Heart right ventricle (tissue), 16 donors: ENCODE measurements at regions not wholly inside any gene's neighbourhood (a gene's known extent, or its start where the extent isn't known, plus 50 kb on each side); places are given as distances from the start of the nearest gene placed in this dataset.
"Not testable (repeated sequence)": the region's sequence is repeated elsewhere in the genome, so short reads cannot be mapped to it uniquely, and the experiment has no call there.

Source experiments
- ATAC-seq, 8 donors: fragments of 200-7000 bp; cut with Tn5 transposase; one replicate each; pipeline ENCODE4 v1.9.1; 2020; ENCODE audit warnings: mild to moderate bottlenecking in 8 of 8, moderate library complexity in 8 of 8, moderate number of reproducible peaks in 1 of 8
- DNase-seq, 2 donors: peaks; one replicate each; pipeline ENCODE4 v3.0.0-alpha.2; 2020
- H3K27ac ChIP-seq, 10 donors: fragments of 200-600 bp; sonication (generic) in 2 of 10; one replicate each; pipeline versions ENCODE4 v1.5.0 to v1.8.0; 2020 to 2022; ENCODE audit warnings: mild to moderate bottlenecking in 3 of 10
- H3K27me3 ChIP-seq, 7 donors: fragments of 200-600 bp; one replicate each; pipeline ENCODE4 v1.8.0; 2021 to 2022; ENCODE audit warnings: mild to moderate bottlenecking in 2 of 7
- H3K36me3 ChIP-seq, 9 donors: fragments of 200-600 bp; sonication (generic) in 1 of 9; one replicate each; pipeline versions ENCODE4 v1.5.0 to v1.8.0; 2020 to 2022; ENCODE audit warnings: mild to moderate bottlenecking in 2 of 9
- H3K4me1 ChIP-seq, 9 donors: fragments of 200-600 bp; sonication (generic) in 1 of 9; one replicate each; pipeline versions ENCODE4 v1.5.0 to v1.8.0; 2020 to 2022; ENCODE audit warnings: mild to moderate bottlenecking in 4 of 9
- H3K4me3 ChIP-seq, 10 donors: fragments of 200-600 bp; sonication (generic) in 2 of 10; one replicate each; pipeline versions ENCODE4 v1.5.0 to v1.8.0; 2020 to 2022; ENCODE audit warnings: mild to moderate bottlenecking in 7 of 10, moderate library complexity in 2 of 10
- H3K9me3 ChIP-seq, 11 donors: fragments of 200-600 bp in 10 of 11; sonication (generic) in 2 of 11; one replicate each; pipeline versions ENCODE4 v1.5.0 to v1.8.0; 2013 to 2022; ENCODE audit warnings: mild to moderate bottlenecking in 2 of 11, control low read depth in 1 of 11, moderate library complexity in 1 of 11
- CTCF ChIP-seq, 9 donors: fragments of 200-600 bp; sonication (generic) in 2 of 9; IDR thresholded peaks; one replicate each; pipeline versions ENCODE4 v1.5.0 to v1.8.0; 2021 to 2022; ENCODE audit warnings: antibody characterized with exemption in 9 of 9, mild to moderate bottlenecking in 5 of 9, moderate library complexity in 1 of 9
- WGBS, 2 donors: extraction: QIAGEN DNeasy Blood & Tissue Kit; methylation state at CpG; one replicate each; pipeline ENCODE4 v1.1.7; 2013; ENCODE audit warnings: inconsistent platforms in 1 of 2; 5-methylcytosine and 5-hydroxymethylcytosine counted together
- intact Hi-C, 10 donors: fragments of 100-400 bp; cut with DNase I; formaldehyde crosslinking; loops; one replicate each; pipeline versions ENCODE4 v1.11.1 to v1.14.2; 2022
- donor health status: Arrhythmogenic right ventricular cardiomyopathy.
- donor health status: ischemic (EF 13 %, LVEDD 7.1; RV severe dilation, severe dysfunction).
- donor health status: healthy with polysubstance abuse.
- donor health status: DM: no; HTN: yes; CAD: no.
- donor health status: DM: no; HTN: no; CAD: no.
- donor health status: ischemic (EF 25% LVEDD 6.9; RV normal size, moderate dysfunction).
- donor health status: ischemic (EF 25% LVEDD 5.7; RV mildly dilated, moderate dysfunction).
- donor health status: healthy.
- donor health status: DM: yes; HTN: yes; CAD: no.
- donor health status: Ischemic cardiomyopathy.
- donor health status: ischemic (EF 35%, LVEDD 5.7; RV mildly dilated, moderate dysfunction).
- donor health status: nonischemic (EF 11% LVEDD 7.7; RV severe dilation, severe dysfunction).
- donor health status: DM: yes; HTN: yes; CAD: no.
- donor health status: PGD.
- donor health status: ischemic (EF 29% LVEDD 5.4; RV normal size, mild dysfunction).
- donor health status: nonischemic (EF 23%, LVEDD 6.1; RV moderate dilation, normal function).

- no peak for DNase-seq
- WGBS, 2 donors, result 88 to 93% methylated on average over 4 of the region's 4 CpGs
- H3K27ac ChIP-seq, result no peak overlapping the region
These were observed 118.5 kb upstream of the HSFY2 start for GRCh38 chrY:18891994-18892393.

DNA sequence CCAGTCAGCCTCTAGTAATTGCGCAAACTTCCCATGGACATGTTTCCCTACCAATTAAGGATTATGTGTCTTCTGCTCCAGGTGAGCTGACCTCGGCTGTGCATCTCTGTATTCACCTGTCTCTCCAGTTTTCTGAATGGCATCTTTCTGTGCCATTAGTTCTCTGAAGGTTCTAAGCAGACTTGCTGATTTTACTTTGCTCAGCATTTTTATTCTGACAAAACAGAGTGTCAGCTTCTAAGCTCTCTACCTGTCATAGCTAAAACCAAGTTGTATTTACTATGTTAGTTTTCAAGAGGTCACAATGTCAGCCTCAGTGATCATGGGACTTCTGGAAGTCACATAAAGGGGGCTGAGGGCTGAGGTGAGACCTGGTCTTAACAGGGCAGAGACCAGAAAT, 116.0 kb upstream of the HSFY2 start:
- DNase-seq (no peak), ATAC-seq (no peak)
- intact Hi-C loops, result no loop called here
- 93 to 95% methylated on average over 2 of the region's 2 CpGs for WGBS, 2 donors
- Histone ChIP-seq H3K4me3 (no peak overlapping the region), H3K27ac (no peak overlapping the region), H3K4me1 (no peaks in the 10 kb centered on the region), H3K9me3 (peaks cover 0 to 10% (median 0%) of the 10 kb centered on the region in 11 donors), H3K27me3 (no peaks in the 10 kb centered on the region), H3K36me3 (no peaks in the 10 kb centered on the region)
- no peak for TF ChIP-seq CTCF (IDR thresholded peaks at IDR 0.05)

More at GRCh38 chrY:18891994-18892393, 118.5 kb upstream of the HSFY2 start:
- intact Hi-C loops, result no loop called here
- no peak for TF ChIP-seq CTCF (IDR thresholded peaks at IDR 0.05)
- Histone ChIP-seq H3K4me1 (no peaks in the 10 kb centered on the region), H3K4me3 (no peak overlapping the region), H3K9me3 (peaks cover 0 to 13% (median 0%) of the 10 kb centered on the region in 11 donors), H3K27me3 (no peaks in the 10 kb centered on the region), H3K36me3 (no peaks in the 10 kb centered on the region)
- no peak for ATAC-seq

GRCh38 chrY:18884748-18885147, 111.2 kb upstream of the HSFY2 start:
- intact Hi-C loops, result no loop called here
- no peaks in the 10 kb centered on the region for H3K4me1 ChIP-seq

GRCh38 chrY:18869145-18869544, 95.6 kb upstream of the HSFY2 start:
- DNase-seq, H3K4me1 ChIP-seq, ATAC-seq, H3K27ac ChIP-seq, H3K9me3 ChIP-seq, intact Hi-C loops, H3K4me3 ChIP-seq, H3K36me3 ChIP-seq, H3K27me3 ChIP-seq: not testable (repeated sequence)
- 100% methylated on average over 2 of the region's 6 CpGs; no CpG with 5 or more reads in 1 of the 2 donors for WGBS, 2 donors

More at GRCh38 chrY:18884748-18885147, 111.2 kb upstream of the HSFY2 start:
- H3K27me3 ChIP-seq, result no peaks in the 10 kb centered on the region
- no peak overlapping the region for H3K4me3 ChIP-seq
- DNase-seq (no peak), ATAC-seq (no peak)
- no peak overlapping the region for H3K27ac ChIP-seq
- no peaks in the 10 kb centered on the region for H3K9me3 ChIP-seq
- WGBS, 2 donors, result 73 to 85% methylated on average over 2 of the region's 2 CpGs
- H3K36me3 ChIP-seq, result no peaks in the 10 kb centered on the region
- no peak for TF ChIP-seq CTCF (IDR thresholded peaks at IDR 0.05)

- H3K4me1 ChIP-seq, DNase-seq, H3K27me3 ChIP-seq, ATAC-seq, intact Hi-C loops, H3K27ac ChIP-seq, H3K36me3 ChIP-seq, H3K4me3 ChIP-seq, H3K9me3 ChIP-seq: not testable (repeated sequence)
- WGBS, 2 donors, result no CpG with 5 or more reads among the region's 3 CpGs
These were observed 93.5 kb upstream of the HSFY2 start for GRCh38 chrY:18866887-18867551.

- intact Hi-C loops, ATAC-seq, H3K9me3 ChIP-seq, H3K4me1 ChIP-seq, H3K4me3 ChIP-seq, H3K27ac ChIP-seq, H3K27me3 ChIP-seq, H3K36me3 ChIP-seq, DNase-seq: not testable (repeated sequence)
- no CpG with 5 or more reads among the region's 3 CpGs for WGBS, 2 donors
These were observed 87.3 kb upstream of the HSFY2 start for GRCh38 chrY:18860856-18861255.

DNA sequence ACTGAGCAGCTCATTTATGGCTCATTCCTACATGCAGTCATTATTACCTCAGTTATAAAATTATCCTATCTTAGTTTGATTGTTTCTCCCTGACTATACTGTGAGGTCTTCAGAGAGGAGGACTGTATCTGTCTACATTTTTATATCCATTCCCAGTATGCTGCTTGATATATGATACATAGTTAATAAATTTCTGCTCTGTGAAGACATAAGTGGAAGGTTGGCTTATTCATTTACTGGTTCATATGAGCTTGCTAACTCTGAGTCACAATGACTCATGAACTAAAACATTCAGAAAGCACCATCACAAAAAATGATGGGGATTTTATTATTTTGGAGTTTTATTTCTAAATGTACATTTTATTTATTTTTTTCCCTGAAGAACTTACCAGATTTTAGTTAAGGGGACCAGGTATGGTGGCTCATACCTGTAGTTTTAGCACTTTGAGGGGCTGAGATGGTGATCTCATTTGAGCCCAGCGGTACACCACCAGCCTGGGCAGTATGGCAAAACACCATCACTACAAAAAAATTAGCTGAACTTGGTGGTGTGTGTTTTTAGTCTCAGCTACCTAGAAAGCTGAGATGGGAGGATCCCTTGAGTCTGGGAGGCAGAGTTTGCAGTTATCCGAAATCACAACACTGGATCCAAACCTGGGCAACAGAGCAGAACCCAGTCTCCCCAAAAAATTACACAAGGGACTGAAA, 85.1 kb upstream of the HSFY2 start:
- DNase-seq, intact Hi-C loops, H3K4me3 ChIP-seq, H3K4me1 ChIP-seq, H3K27ac ChIP-seq, ATAC-seq, H3K27me3 ChIP-seq, H3K36me3 ChIP-seq, H3K9me3 ChIP-seq: not testable (repeated sequence)
- WGBS, 2 donors, result no CpG with 5 or more reads among the region's 2 CpGs

DNA sequence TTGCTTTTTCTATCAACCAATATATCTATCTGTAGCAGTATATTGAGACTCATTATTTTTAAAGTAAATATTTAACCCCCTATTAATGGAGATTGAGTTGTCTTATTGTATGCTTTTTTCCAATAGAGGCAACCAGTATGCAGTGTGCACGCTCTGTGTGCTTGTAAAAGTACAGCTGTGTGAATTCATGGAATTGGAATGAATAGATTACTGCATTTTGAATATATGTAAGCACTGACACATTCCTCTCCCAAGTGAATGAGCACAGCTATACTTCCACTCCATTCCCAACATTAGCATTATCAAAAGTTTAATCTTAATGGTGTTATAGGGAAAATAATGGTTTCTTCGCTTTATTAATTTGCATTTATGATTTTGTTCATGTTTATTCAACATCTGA, 81.6 kb upstream of the HSFY2 start:
- H3K4me3 ChIP-seq, H3K4me1 ChIP-seq, DNase-seq, H3K9me3 ChIP-seq, H3K27ac ChIP-seq, H3K36me3 ChIP-seq, ATAC-seq, intact Hi-C loops, H3K27me3 ChIP-seq: not testable (repeated sequence)
- no CpG with 5 or more reads among the region's 2 CpGs for WGBS, 2 donors
